NCI-H2029 treated with DMSO at 0.1 percent for 48 hours (cell line): ENCODE measurements at regions not wholly inside any gene's neighbourhood (a gene's known extent, or its start where the extent isn't known, plus 50 kb on each side); places are given as distances from the start of the nearest gene placed in this dataset.

Experiments
- DNase-seq: peaks from one replicate; lab custom pipeline; 2025; lab: John Stamatoyannopoulos, UW

DNA sequence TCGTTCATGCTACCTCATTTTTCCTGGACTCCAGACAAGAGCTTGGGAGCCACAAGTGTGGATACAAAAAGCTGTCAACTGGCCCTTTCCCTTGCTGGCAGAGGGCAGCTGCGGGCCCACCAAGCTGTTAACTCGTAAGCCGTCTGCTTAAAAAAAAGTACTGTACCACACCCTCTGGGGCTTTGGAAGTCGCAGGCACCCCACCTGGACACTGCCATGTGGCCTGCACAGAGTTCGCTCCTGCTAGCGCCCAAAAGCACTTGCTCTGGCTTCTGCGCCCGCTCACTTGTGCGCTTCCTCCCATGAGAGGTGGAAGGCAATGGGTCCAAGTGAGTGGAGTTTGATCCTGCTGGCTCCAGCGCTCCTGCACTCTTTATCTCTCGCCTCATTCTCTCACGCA is 476.4 kb upstream of the FSTL5 start:
- no peak for DNase-seq

DNA sequence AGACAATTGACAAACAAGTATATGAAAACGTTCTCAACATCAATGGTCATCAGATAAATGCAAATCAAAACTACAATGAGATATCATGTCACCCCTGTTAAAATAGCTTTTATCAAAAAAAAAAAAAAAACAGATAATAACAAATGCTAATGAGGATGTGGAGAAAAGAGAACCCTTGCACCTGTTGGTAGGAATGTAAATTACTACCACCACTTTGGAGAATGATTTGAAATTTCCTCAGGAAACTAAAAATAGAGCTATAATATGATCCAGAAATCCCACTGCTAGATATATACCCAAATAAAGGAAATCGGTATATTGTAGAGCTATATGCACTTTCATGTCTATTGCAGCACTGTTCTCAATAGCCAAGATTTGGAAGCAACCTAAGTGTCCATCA is 470.6 kb upstream of the FSTL5 start:
- no peak for DNase-seq

DNA sequence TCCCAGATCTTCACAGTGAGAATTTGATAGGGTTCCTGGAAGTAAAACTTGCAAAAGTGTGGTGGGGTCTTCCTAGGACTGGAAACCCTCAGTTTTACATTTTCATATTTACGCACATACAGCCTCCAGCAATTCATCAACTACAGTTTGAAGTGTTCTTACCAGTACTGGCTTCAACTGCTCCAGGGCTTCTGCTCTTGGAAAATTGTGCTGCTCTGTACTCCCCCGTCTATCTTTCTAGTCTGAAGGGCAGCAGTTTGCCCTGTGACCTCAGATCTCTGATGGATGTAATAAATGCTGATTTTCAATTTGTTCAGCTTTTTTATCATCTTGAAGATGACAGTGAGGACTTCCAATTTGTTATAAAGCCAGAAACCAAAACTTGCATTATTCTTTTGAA is 458.9 kb upstream of the FSTL5 start:
- DNase-seq: no peak

DNA sequence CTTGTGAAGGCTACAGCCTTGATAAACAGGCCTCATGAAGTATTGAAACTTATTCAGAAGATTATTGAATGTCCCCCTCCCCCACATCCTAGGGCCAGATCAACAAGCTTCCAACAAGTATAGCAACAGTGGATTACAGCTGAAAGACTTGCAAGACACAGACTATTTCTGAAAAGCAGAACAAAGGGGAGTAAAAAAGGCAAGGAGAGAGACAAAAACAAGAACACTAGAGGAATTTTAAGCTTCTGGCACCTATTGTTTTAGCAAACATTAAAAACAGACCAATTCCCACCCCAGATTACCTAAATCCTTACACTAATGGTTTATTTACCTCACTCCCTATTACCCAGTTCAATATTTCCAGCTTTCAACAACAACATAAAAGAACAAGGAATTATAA is 446.3 kb upstream of the FSTL5 start:
- DNase-seq: no peak

DNA sequence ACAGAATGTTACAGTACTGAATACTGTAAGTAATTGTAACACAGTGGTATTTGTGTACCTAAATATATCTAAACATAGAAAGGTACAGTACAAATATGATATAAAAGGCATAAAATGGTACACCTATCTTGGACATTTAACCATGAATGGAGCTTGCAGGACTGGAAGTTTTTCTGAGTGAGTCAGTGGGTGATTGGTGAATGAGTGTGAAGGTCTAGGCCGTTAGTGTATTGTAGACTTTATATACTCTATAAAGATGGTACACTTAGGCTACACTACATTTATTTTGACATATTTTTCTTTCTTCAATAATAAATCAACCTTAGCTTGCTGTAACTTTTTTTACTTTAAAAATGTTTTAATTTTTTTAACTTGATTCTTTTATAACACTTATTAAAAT is 422.5 kb upstream of the FSTL5 start:
- DNase-seq: no peak

DNA sequence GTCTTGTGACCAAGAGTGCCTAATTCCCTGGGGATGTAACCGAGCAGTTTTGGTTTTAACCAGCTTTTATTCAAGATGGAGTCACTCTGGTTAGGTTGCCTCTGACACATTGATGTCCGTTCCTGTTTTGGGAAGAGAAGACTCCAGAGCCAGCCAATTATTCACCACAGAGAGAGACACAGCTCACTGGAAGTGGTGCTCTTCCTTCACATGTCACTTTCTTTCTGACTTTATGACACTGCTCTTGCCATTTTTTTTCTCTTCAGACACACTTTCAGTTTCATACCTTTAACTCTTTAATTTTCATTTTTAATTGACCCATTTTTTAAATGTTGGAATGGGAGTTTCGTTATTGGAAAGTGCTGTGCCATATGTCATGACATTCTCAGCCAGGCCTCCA is 418.4 kb upstream of the FSTL5 start:
- no peak for DNase-seq

DNA sequence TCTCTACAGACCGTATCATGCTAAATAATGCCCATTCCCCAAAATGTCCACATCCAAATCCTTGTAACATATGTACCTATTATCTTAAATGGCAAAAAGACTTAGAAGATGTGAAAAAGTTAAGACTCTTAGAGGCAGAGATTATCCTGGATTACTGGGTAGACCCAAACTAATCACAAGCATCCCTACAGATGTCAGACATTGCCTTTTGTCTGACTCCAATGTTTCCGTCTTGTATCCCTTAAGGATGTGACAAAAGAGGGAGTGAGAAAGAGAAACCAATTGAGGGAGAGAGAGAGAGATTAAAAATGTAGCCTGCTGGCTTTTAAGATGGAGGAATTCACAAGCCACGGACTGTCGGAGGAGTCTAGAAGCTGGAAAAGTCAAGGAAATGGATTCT is 401.9 kb upstream of the FSTL5 start:
- DNase-seq: no peak

DNA sequence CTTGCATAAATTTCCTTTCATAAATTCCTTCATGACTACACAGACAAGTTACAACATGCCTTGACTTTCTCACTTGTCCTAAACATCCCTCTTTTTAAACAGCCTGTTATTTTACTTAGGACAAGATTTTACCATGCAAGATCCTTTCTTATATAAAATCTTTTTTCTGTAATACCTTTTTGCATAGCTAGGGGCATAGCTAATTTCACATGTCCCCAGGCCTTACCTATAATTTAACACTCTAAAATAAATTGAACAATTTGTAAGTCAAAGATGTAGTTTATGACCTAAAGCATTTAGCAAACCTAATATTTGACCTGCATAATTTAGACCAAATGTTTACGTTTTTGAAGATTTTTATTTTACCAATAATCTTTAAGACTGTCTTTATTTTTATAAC is 396.3 kb upstream of the FSTL5 start:
- no peak for DNase-seq

DNA sequence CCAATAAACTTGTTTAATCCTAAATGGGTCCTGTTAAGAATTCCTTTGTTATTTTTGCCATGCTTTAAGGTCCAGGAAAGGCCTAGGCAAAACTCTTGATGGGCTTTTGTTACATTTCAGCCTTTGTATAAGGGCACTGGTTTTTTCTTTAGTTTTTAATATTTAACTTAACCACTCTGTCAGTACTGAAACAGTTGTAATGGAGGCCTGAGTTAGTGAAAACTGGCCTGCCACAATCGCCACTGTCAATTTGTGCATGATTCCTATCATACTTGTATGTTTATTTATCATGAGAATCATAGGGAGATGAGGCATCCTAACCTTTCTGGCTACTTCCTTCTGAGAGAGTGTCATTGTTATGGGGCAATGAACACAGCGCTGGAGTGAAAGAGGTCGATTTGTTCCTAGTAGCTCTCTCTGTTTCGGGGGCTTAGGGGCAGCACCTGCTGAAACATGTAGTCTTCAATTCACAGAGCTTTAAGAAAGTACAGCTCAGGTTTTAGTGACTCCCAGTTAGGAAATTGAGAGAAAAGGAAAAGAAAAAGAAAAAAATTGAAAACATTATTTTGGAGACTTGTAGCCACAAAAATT is 393.8 kb upstream of the FSTL5 start:
- DNase-seq: no peak

DNA sequence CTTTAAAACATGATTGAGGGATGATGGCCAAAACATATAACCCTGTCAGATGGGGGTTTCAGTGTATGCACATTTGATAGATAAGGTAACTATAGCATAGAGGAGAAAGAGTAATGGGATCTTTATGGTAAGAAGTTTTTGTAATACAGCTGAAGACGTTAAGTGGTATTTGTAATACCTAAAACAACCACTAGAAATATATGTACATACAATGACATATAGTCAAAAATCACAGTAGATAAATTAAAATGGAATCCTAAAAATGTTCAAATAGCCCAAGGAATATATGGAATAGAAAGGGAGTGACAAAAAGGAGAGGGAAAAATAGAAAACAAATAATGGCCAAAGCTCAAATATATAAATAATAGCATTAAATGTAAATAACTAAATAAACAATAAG is 371.3 kb upstream of the FSTL5 start:
- no peak for DNase-seq

DNA sequence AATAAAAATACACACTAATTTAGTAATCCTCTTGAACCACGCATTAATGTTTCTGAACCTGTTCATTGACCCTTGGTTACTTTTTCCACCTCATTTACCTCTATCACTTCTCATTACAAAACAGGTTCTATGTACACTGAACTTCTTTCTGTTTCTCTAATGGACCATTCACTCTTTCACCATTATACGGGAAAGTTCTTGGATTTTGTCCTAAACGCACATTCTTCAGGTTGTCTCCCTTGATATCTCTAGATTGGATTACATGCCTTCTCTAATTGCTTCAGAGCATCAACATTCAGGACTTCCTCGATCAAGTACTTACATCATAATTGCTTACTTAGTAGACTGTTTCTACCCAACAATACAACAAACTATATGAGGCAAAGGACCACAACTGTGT is 359.4 kb upstream of the FSTL5 start:
- no peak for DNase-seq

DNA sequence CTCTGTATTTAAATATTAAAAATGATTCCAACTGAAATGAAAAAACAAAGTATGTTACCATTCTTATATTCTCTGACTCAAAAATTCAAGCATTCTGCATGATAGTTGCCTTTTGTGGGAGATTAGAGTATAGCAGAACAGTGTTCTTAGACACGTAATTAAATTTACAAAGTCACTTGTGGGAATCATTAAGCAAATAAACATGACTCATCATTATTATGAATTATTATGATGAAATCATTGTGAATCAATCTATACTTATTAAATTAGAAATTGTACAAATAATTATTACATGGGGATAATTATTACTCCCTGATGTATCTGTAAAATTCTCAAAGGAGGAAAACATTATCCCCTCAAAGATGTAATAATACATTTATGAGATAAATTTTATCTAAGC is 358.9 kb upstream of the FSTL5 start:
- no peak for DNase-seq

DNA sequence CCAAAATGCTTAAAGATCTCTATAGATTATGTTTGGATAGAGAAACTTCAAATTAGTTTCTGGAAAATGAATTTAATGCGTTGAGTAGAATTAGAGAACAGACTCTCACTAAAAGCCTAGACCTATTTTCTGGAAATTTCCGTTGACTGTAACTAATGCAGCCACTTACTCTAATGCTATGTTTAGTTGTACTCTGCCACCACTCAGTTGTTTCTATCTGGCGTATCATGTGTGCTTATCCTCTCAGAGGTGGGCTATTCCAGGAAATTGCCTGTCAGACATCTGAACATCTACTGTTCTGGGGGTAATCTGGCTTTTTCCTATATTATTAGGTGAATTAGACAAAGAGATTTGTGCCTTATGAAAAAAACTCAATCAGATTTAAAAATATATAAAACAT is 347.1 kb upstream of the FSTL5 start:
- no peak for DNase-seq

DNA sequence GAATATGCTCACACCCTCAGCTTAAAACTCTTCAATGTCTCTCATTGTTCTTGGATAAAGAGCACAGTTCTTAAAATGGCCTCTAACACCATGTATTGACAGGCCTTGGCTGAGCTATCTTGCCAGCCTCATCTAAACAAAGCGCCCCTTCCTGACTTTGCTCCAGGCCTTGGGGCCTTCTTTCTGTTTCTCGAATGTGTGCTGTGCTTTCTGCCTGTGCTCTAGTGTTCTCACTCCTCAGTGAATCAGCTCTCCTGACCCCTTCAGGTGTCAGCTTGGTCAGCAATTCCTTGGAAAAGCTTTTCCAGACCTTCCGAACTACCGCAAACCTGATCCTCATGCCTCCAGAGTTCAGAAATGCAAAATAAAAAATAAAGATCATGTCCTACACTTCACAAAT is 346.3 kb upstream of the FSTL5 start:
- no peak for DNase-seq

DNA sequence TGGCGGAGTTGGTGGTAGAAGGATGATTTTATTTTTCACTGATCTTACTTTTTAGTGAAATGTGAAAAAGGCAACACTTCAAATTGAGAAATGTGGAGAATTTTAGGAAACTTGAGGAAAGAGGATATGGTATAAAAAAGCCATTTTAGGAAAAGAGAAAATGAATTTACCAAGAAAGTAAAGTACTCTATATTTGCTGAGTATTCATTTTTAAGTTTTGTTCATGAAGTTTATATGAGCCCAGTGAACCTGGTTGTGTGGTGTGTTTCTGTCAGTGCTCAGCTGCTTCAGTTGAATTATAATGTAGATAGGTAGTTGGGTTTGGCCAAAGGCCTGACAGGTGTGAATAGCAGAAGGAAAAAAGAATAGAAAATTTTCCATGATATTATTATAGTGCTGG is 345.5 kb upstream of the FSTL5 start:
- DNase-seq: no peak

DNA sequence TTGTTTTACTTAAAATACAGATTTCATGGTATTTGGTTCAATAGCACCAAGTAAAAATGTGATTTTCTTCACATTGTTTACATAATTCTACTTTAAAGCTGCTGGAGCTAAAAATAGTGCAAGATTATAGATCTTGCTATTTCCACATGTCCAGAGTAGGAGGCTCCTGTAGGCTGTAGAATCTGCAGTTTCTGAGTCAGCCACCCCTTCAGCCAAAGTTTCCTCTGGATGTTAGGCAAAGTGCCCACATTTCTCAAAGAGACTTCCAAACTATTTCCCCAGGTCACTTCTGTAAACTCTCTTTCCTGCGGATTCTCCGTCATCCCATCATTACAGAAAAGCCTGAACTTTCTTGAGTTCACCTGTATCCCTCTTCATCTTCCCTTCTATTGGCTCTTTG is 342.5 kb upstream of the FSTL5 start:
- no peak for DNase-seq

DNA sequence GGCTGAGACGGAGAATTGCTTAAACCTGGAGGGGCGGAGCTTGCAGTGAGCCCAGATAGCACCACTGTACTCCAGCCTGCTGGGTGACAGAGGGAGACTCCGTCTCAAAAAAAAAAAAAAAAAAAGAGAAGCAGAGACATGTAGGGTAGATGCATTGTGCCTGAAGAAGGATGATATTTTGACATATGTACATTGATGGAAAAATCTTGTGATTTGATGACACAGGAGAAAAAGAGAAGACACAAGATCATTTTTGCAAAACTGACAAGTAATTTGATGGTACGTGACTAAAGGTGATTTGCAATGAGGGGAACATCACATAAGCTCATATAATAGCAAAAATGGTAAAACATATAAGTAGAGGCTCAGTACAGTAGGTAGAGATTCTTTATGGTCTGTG is 340.1 kb upstream of the FSTL5 start:
- DNase-seq: no peak

DNA sequence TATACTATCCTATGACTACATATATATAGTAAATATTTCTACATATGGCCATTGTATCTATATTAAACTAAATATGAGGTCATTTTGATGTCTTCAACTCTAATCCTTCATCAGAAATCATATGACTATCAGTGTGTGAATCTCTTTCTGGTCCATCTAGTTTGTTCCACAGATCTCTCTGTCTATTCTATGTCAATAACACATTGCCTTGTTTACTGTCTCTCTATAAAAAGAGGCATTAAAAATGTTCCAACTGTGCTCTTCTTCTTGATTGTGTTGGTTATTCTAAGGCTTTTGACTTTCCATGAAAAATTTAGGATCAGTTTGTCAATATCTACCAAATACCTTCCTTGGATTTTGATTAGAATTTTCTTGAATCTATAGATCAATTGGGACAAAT is 338.3 kb upstream of the FSTL5 start:
- DNase-seq: no peak

DNA sequence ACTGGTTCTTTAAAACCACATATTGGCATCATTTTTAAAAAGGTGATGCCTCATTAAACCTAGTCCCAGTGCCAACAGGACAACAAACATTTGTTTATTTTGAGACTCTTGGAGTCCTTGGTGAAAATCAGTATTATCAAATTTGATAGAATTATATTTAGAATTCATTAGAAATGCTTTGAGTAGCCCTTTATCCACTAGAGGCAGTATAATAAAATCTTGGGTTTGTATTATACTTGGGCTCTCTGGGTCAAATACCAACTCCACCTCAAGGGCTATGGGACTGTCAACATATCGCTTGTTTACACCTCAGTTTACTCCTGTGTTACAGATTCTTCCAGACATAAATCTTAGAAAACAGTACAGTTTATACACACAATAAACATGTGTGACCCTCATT is 335.7 kb upstream of the FSTL5 start:
- DNase-seq: no peak

DNA sequence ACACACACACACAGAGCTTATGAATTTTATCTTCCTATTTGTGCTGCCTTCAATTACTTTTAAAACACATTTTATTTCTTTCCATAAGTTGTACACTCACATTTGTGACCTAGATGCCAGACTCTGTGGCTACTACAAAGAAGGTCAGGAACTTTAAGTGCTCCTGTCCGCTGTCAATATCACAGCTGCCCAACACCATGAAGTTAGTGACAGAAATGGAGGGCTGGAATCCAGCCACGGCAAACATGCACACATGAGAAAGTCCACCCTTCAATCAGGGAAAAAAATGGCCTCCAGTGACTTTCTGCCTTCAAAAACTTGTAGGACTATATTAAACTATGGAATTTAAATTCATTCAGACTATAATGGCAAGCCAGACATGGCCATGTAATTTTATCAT is 334.4 kb upstream of the FSTL5 start:
- DNase-seq: no peak

DNA sequence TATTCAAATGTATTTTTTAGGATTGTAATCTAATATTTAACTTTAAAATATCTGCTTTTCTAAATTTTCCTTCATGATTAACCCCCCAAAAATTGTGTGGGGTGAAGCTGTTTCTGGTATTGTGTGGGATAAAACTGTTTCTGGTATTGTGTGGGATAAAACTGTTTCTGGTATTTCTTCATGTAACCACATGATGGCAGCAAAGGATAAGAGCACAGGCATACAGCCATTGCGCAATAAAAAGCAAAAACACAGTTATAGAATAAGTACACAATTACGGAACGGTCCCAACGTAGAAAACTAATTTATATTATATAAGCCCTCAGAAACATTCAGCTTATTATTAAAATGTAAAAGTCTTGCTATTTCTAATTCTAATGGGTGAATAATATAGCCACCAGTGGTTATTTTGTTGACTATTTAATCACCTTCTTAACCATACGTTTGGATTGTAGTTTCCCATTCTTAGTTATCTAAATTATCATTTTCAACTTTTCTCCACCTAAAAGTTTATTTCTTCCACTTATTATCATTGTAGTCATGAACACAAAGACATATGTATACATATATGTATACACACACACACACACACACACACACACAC is 333.9 kb upstream of the FSTL5 start:
- peak; percentile 7 for DNase-seq

DNA sequence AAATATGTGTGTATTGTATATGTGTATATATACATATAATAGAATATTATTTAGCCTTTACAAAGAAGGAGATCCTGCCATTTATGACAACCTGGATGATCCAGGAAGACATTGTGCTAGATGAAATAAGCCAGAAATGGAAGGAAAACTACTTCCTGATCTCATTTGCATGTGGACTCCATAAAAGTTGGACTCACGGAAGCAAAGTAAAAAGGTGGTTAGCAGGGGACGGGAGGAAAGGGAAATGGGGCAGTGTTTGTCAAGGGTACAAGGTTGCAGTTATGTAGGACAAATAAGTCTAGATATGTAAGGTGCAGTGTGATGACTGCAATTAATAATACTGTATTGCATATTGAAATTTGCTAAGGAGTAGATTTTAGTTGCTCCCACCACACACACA is 331.1 kb upstream of the FSTL5 start:
- DNase-seq: no peak

DNA sequence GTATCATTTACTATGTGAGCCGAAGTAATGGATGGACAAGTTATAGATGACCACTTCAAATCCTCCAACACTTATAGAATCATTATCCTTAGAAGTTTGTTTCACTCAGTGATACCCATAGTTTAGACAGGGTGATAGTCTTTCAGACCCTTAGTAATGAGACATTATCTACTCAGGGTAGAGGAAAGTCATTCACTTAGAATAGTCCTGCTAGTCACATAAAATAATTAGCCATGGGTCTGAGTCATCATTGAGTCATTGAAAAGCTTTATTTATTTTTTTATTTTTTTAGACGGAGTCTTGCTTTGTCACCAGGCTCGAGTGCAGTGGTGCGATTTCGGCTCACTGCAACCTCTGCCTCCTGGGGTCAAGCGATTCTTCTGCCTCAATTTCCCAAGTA is 321.7 kb upstream of the FSTL5 start:
- no peak for DNase-seq

DNA sequence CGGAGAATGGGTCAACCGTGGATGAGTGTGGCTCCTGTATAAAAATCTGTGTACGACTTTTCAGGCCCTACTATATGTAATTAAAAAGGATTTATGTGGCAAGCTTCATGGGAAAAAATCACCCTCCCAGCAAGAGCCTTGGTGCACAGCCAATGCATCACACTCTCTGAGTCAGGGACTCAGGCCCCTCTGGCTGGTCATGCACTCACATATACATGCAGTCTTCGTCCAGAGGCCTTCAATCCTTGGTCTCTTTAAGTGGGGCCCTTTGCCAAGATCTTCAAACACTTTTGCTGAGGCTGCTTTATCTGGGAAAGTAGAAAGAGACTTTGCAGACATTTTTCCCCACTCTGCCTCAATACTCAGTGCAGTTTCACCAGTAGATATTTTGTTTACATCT is 311.4 kb upstream of the FSTL5 start:
- no peak for DNase-seq

DNA sequence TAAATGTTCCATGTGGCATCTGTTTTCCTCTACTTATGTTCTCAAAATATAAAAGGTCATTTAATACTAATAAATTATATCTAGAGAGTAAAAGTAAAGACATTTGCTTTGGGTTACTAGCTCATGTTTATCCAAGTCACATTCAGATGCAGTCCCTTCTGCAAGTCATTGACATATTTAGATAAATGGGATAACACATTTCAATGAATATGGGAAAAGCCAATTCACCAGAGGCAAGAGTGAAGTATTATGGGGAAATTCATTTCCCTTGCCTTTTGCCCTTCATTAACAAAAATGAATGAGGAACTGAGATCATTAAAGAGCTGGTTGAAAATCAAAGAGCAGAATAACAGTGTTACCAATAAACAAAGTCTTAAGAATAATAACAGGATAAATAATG is 306.2 kb upstream of the FSTL5 start:
- no peak for DNase-seq
